Large intestine (tissue), 3 donors: ENCODE measurements at regions not wholly inside any gene's neighbourhood (a gene's known extent, or its start where the extent isn't known, plus 50 kb on each side); places are given as distances from the start of the nearest gene placed in this dataset.
"Not testable (repeated sequence)": the region's sequence is repeated elsewhere in the genome, so short reads cannot be mapped to it uniquely, and the experiment has no call there.

Source experiments
- DNase-seq, 2 donors: peaks; one replicate each; pipeline versions ENCODE4 v3.0.0 to v3.0.0-alpha.2; 2013
- H3K27ac ChIP-seq: one replicate; pipeline ENCODE4 v1.5.1; 2013; ENCODE audit warnings: low read length
- H3K27me3 ChIP-seq: 2 replicates; pipeline ENCODE4 v1.6.1; 2013; ENCODE audit warnings: low read length; ENCODE audit not compliant: control insufficient read depth, insufficient read depth
- H3K36me3 ChIP-seq: 2 replicates; pipeline ENCODE4 v1.6.1; 2013; ENCODE audit warnings: low read length; ENCODE audit not compliant: control insufficient read depth, insufficient read depth
- H3K4me1 ChIP-seq: one replicate; pipeline ENCODE4 v1.6.1; 2013; ENCODE audit warnings: low read length; ENCODE audit not compliant: control insufficient read depth, insufficient read depth
- H3K4me3 ChIP-seq: one replicate; pipeline ENCODE4 v1.5.1; 2013; ENCODE audit warnings: low read length
- H3K9me3 ChIP-seq: one replicate; pipeline ENCODE4 v1.6.1; 2013; ENCODE audit warnings: mild to moderate bottlenecking, low read depth, low read length, moderate library complexity; ENCODE audit not compliant: control insufficient read depth
- WGBS: methylation state at CpG from one replicate; pipeline ENCODE4 v1.1.5; 2013; ENCODE audit warnings: low lambda C conversion rate; ENCODE audit not compliant: insufficient coverage; 5-methylcytosine and 5-hydroxymethylcytosine counted together

- no peak overlapping the region for H3K4me3 ChIP-seq
- H3K9me3 ChIP-seq: no peaks in the 10 kb centered on the region
- H3K27ac ChIP-seq: no peak overlapping the region
- H3K27me3 ChIP-seq: no peaks in the 10 kb centered on the region
- DNase-seq: no peak
- WGBS: no CpG with 5 or more reads among the region's 21 CpGs
- H3K4me1 ChIP-seq: no peaks in the 10 kb centered on the region
- H3K36me3 ChIP-seq: no peaks in the 10 kb centered on the region
Observed at GRCh38 chr14:104265918-104266630, 127.7 kb downstream of the KIF26A start.

- Histone ChIP-seq H3K27me3 (no peaks in the 10 kb centered on the region), H3K9me3 (no peaks in the 10 kb centered on the region), H3K36me3 (no peaks in the 10 kb centered on the region), H3K4me3 (no peak overlapping the region), H3K27ac (no peak overlapping the region), H3K4me1 (no peaks in the 10 kb centered on the region)
- no CpG with 5 or more reads among the region's 29 CpGs for WGBS
- no peak for DNase-seq
Observed at GRCh38 chr14:104266631-104267575, 128.5 kb downstream of the KIF26A start.

GRCh38 chr14:104267895-104268294 is 129.5 kb downstream of the KIF26A start:
- Histone ChIP-seq H3K27ac (no peak overlapping the region), H3K27me3 (no peaks in the 10 kb centered on the region), H3K4me1 (no peaks in the 10 kb centered on the region), H3K9me3 (no peaks in the 10 kb centered on the region), H3K4me3 (no peak overlapping the region), H3K36me3 (no peaks in the 10 kb centered on the region)
- WGBS: no CpG with 5 or more reads among the region's 18 CpGs
- DNase-seq: no peak

GRCh38 chr14:104268295-104268694 is 129.9 kb downstream of the KIF26A start:
- H3K36me3 ChIP-seq: no peaks in the 10 kb centered on the region
- no peaks in the 10 kb centered on the region for H3K27me3 ChIP-seq
- WGBS: 89% methylated on average over 5 of the region's 7 CpGs
- H3K4me1 ChIP-seq: no peaks in the 10 kb centered on the region
- no peaks in the 10 kb centered on the region for H3K9me3 ChIP-seq
- no peak overlapping the region for H3K4me3 ChIP-seq
- no peak for DNase-seq
- H3K27ac ChIP-seq: no peak overlapping the region

- Histone ChIP-seq H3K36me3 (no peaks in the 10 kb centered on the region), H3K9me3 (no peaks in the 10 kb centered on the region), H3K27ac (no peak overlapping the region), H3K27me3 (no peaks in the 10 kb centered on the region), H3K4me1 (no peaks in the 10 kb centered on the region), H3K4me3 (no peak overlapping the region)
- 100% methylated on average over 3 of the region's 25 CpGs for WGBS
- DNase-seq: no peak
Observed at GRCh38 chr14:104268725-104269436, 130.5 kb downstream of the KIF26A start.

- not testable (repeated sequence) for H3K9me3 ChIP-seq, H3K36me3 ChIP-seq, H3K4me3 ChIP-seq, H3K4me1 ChIP-seq, H3K27ac ChIP-seq, DNase-seq, H3K27me3 ChIP-seq
- no CpG with 5 or more reads among the region's 34 CpGs for WGBS
Observed at GRCh38 chr14:104269511-104270241, 131.3 kb downstream of the KIF26A start.

GRCh38 chr14:104271391-104271790 is 133.0 kb downstream of the KIF26A start:
- Histone ChIP-seq H3K27ac (no peak overlapping the region), H3K27me3 (peaks cover 4% of the 10 kb centered on the region), H3K9me3 (no peaks in the 10 kb centered on the region), H3K4me1 (no peaks in the 10 kb centered on the region), H3K4me3 (no peak overlapping the region), H3K36me3 (no peaks in the 10 kb centered on the region)
- DNase-seq: no peak
- WGBS: no CpG with 5 or more reads among the region's 1 CpG

- no peaks in the 10 kb centered on the region for H3K36me3 ChIP-seq
- H3K27me3 ChIP-seq: peaks cover 4% of the 10 kb centered on the region
- no peaks in the 10 kb centered on the region for H3K9me3 ChIP-seq
- H3K4me3 ChIP-seq: no peak overlapping the region
- no peaks in the 10 kb centered on the region for H3K4me1 ChIP-seq
- no CpG with 5 or more reads among the region's 9 CpGs for WGBS
- H3K27ac ChIP-seq: no peak overlapping the region
- no peak for DNase-seq
Observed at GRCh38 chr14:104274806-104275205, 136.4 kb downstream of the KIF26A start.

GRCh38 chr14:104277416-104278213 is 139.2 kb downstream of the KIF26A start:
- Histone ChIP-seq H3K4me3 (no peak overlapping the region), H3K36me3 (no peaks in the 10 kb centered on the region), H3K27me3 (peaks cover 4% of the 10 kb centered on the region), H3K4me1 (no peaks in the 10 kb centered on the region), H3K27ac (no peak overlapping the region), H3K9me3 (no peaks in the 10 kb centered on the region)
- DNase-seq: no peak
- no CpG with 5 or more reads among the region's 30 CpGs for WGBS
